M059J (cell line): ENCODE measurements at regions not wholly inside any gene's neighbourhood (a gene's known extent, or its start where the extent isn't known, plus 50 kb on each side); places are given as distances from the start of the nearest gene placed in this dataset.

Experiments used
- DNase-seq: peaks from one replicate; pipeline ENCODE4 v3.0.0-alpha.2; 2012; ENCODE audit warnings: low read depth

DNA sequence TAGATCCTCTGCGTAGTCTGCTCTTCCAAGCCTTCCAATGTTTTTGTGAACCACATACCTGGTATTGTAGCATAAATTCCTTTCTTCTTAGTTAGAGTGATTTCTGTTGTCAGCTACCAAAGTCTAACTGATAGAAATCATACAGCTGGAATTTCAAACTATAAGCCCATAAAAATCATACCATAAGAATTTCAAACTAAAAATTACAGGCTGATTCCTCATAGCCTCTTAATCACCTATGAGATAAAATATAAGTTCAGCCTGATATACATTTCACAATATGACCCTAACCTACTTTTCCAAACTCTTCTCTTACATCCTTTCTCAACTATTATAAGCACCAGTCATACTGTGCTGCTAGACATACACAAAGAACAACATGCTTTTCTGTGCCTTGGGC lies 64.8 kb downstream of the PTHLH start:
- no peak for DNase-seq

DNA sequence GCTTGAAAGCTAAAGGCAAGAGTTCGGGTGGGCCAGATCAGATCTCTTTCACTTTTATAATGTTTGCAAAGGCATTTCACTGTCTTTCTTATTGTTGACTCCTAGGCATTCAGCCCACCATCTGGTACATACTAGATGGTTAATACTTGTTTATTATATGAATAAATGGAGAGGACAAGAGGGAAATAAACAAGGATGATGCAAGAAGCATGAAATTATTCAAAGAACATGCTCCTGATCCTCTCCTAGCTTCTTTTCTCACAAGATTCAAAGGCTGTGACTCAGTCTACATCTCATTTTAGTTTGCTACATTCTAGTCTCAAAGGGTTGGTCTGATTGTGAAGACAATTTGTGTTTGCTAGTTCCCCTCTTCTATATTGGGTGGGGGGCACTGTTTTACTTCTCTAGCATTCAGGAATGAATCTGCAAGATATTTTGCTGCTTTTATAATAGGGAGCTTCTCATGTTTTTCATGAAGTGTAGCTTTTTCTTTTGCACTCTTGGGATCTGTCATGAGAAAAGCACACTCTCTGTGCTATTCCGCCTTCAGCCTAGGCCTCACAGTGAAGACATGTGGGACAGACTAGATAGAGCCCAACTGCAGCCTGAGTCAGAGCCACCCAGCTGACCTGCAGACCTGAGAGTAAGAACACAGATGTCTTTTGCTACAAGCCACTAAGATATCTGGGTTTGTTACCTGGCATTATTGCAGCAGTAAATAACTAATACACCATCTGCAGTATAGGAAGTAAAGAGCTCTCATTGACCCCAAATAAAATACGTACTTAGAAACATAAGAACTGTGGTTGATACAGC lies 65.7 kb downstream of the PTHLH start:
- DNase-seq = no peak

DNA sequence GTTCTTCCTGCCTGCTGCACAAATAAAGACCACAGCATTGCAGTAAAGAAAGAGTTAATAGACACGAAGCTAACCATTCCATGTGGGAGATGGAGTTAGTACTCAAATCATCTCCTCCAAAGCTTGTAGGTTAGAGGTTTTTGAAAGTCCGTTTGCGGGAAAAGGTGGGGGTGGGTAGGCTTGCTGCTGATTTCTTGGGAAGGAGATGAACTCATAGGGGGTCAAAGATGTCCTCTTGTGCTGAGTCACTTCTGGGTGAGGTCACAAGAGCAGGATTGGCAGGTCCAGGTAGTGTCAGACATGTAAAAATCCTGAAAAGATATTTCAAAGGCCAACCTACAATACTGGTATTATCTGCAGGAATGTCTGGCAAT lies 66.4 kb downstream of the PTHLH start:
- no peak for DNase-seq

DNA sequence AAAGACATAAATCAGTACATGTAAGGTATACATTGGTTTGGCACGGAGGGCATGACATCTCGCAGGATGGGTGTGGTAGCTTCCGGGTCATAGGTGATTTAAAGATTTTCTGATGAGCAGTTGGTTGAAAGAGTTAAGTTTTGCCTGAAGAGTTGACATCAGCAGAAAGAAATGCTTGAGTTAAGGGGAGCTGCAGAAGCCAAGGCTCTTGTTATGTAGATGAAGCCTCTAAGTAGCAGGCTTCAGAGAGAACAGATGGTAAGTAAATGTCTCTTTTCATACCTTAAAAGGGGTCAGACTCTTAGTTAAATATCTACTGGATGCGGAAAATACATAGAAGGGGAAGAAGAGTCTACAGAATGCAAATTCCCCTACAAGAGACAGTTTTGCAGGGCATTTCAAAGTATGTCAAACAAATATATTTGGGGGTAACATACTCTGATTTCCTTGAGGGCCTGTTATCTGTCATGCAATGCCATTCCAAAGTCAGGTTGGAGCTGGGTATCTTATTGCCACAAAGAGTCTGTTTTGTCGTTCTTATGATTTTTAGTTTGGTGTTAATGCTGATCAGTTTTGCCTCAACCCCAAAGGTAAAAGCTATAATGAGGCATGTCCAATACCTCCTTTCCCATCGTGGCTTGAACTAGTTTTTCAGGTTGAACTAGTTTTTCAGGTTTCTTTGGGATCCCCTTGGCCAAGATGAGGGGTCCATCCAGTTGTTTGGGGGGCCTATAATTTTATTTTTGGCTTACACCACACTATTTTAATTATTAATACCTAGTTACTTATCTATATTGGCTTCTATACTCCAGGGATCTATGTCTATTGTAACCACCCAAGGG lies 67.0 kb downstream of the PTHLH start:
- DNase-seq = no peak

DNA sequence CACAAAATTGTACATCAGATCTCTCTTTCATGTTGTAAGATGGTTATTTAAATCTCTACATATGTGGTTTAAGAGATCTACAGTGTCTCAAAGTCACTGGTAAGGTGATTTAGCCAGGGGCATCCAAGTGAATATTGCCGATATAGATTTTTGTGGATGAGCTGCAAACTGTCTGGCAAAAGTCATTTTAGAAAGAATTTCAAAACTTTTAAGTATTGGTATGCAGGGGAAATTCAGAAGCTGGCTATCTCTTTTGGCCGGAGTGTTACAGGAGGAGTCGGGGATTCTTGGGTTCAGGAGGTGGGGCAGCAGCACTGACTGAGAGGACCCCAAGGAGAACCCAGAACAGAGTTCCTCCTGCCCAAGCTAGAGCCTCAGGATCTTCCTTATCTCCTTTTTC lies 69.9 kb downstream of the PTHLH start:
- no peak for DNase-seq

DNA sequence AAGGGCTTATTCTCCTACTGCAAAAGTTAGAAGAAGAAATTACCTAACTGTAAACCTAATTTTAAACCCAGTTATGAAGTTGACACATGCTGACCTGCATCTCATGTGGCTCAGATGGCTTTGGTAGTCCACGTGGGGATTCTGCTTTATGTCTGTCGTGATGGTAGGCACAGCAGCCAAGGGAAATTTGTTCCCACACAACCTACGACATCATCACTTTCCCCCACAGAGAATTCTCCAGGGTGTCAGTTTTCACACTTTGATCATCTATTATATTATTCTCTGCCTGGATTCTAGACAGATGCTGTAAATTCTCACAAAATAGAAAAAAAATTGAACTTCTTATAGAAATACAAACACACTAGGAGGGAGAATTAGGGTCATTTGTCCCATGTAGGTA lies 70.6 kb downstream of the PTHLH start:
- DNase-seq = no peak

DNA sequence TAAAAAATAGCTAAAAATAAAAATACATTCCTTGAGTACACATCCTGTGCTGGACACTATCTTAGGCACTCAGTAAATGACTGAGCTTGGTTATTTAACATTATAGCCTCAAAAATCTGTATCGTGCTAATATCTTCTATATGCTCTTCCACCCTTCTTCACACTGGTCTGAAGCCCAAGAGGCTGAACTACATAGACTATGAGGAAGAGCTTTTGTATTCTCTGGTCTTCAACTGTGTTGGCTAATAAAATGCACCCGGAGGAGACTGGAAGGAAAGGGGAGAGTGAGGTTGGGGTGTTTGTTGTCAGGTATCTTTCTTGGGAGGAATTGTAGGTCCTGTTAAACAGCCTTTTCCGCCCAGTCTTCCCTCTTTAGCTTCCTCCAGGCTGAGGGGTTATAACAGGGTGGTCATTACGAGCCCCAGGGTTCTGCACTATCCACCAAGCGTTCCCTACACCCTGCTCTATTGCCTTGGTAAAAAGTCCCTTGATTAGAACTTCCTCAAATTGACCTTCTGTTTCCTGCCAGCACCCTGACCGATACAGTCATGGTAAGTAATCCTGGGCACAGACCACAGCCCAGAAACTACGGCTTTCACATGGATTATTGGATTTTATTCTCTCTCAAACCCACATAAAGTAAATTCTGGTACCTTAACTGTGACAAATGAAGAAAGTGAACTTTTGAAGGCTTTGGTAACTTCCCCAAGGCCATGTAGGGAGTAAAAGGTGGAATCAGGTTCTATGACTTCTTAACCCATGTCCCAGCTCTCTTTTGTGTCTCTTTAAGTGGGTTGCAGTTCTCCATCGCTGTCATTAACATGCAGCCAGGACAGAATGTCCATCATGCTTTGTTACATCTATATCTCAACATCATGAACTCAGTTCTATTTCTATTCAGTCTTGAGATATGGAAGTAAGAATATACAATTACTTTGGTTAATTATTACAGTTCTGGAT lies 71.3 kb downstream of the PTHLH start:
- DNase-seq = no peak

DNA sequence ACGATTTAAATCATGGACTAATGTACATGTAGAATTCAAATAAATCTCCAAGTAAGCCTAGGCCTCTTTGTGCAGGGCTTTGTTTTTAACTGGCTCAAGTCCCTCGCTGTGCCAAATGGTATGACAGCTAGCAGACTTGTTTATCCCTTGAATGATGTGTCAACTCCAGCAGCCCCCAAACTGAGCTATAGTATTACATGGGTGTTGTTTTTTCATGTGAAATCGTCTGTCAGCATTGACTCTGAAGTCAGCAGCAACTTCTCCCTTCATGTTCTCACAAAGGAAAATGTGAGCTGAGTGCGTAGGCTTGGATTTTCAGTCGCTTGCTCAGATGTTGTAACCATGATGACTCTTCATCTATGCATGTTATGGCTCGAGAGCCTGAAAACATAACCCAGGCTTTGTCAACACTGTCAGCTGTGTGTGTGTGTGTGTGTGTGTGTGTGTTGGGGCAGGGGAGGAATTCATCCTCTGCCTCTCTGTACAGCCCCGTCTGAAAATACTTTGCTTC lies 73.3 kb downstream of the PTHLH start:
- peak; percentile 59 for DNase-seq

DNA sequence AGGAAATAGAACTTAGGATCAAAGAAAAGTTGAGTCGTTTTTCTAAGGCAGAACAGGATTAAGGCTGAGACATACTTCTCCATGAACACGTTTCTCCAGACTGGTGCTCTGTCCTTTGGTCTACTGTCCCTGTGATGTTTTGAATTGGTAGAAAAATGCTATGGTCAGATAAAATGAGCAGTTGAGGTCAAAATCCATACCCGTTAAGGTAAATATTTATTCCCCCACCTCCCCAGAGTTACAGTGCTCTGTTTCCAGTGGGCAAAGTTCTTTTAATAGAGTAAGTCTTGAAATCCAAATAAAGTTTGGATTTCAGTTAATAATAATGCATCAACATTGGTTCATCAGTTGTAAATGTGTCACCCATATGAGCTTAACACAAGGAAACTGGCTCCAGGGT lies 74.5 kb downstream of the PTHLH start:
- DNase-seq = no peak

DNA sequence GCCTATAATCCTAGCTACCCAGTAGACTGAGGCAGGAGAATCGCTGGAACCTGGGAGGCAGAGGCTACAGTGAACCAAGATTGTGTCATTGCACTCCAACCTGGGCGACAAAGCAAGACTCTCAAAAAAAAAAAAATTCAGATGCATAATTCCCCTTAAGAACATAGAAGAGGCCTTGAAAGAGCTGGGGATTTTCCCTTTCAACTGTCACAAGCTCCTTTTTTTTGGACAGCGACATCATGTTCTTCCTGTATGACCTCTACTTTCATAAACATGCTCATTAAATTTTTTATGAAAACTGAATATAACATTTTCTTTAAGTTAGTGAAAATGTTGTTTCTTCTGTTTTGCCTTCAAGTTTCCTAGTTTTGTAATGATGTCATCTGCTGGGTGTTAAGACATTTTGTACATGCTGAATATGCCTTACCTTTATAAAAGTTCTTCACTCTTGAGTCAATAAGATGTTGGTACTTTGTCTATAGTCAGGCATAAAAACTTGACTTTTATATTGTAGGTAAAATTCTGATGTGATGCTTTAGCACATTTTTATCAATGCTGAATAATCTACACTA lies 76.0 kb downstream of the PTHLH start:
- no peak for DNase-seq

DNA sequence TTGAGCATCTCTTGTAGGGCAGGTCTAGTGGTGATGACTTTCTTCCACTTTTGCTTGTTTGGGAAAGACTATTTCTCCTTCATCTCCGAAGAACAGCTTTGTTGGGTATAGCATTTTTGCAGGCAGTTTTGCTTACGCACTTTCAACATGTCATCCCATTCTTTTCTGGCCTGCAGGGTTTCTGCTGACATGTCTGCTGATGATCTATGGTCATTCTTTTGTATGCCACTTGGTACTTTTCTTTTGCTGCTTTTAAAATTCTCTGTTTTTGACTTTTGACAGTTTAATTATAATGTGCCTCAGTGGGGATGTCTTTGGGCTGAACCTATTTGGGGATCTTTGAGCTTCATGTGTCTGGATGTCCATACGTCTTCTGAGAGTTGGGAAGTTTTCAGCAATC lies 78.2 kb downstream of the PTHLH start:
- DNase-seq = no peak

DNA sequence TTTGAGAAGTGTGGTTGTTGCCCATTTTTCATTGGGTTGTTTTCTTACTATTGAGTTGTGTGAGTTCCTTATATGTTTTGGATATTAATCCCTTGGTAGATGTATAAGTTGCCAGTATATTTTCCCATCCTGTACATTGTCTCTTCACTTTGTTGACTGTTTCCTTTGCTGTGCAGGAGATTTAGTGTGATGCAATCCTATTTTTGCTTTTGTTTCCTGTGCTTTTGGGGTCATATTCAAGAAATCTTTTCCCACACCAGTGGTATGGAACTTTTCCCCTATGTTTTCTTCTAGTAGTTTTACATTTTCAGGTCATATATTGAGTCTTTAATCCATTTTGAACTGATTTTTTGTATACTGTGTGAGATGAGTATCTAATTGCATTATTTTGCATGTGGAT lies 92.8 kb downstream of the PTHLH start:
- DNase-seq = no peak

DNA sequence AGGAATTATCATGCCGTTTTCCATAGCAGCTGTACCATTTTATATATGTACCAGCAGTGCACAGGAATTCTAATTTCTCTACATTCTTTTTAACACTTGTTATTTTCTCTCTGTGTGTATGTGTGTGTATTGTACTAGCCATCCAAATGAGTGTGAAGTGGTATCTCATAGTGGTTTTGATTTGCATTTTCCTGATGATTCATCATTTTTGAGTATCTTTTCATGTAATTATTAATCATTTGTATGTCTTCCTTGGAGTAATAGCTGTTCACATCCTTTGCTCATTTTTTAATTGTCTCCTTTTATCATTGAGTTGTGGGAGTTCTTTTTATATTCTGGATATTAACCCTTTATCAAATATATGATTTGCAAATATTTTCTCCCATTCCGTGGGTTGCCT lies 95.6 kb upstream of the MANSC4 start:
- no peak for DNase-seq

DNA sequence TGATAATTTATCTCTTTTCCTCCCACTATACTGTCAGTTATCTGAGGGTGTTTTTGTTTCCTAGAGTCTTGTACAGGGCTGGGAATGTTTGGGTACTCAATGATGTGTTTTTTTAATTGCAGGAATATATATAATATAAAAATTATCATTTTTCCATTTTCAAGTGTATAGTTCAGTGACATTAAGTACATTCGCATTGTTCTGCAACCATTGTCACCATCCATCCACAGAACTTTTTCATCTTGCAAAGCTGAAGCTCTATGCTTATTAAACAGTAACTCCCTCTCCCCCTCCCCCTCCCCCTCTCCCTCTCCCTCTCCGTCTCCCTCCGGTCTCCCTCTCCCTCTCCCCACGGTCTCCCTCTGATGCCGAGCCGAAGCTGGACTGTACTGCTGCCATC lies 93.0 kb upstream of the MANSC4 start:
- DNase-seq = no peak

DNA sequence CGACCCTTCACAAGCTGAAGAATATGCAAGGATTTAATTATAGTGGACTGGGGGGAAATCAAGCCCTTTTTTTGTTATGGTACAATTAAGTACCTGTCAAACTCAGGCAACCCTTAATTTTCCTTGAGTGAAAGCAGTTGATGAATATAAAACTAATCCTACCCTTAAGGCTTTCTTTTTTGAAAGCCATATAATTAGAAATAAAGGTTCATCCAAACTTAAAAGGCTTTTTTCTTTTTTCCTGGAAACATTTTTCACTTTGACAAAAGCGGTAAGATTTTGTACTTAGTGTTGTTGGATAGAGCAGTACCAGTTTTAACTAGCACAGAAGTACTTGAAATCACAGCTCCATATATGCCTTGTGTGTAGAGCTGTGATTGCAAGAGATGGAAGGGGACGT lies 91.9 kb upstream of the MANSC4 start:
- DNase-seq = no peak

DNA sequence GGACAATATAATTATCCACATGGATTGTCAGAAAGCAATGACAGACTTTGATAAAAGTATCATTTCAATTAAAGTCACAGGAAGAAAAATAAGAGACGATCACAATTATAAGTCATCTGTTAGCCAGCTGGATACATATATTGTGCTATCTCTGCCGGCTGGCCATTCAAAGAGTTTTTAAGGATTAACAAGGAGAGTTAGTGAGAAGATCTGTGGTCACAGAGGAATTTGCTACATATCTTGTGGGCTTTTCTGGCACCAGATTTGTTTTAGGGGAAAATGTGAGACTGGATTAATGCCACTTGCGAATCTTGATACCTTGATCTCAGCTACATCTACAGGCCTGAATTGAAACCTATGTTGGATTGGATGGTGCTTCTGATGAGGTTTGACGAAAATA lies 90.9 kb upstream of the MANSC4 start:
- peak; percentile 70 for DNase-seq

DNA sequence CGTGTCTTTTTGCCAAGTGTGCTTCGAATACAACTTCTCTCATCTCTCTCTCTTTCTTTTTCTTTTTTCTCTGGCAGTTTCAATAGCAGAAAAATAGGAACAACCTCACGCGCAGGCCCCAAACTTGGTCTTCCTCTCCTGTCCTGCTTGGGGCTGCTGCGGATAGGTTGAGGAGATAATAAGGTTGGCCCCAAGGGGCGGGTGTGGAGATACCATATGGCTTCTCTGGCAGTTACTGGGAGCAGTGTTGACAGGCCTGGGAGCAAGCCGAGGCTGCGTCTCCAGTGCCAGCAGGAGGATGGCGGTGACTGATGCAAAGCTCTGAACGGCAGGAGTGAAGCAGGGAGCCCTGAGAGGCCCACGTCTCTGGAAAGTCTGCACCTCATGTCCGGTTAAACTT lies 89.5 kb upstream of the MANSC4 start:
- no peak for DNase-seq

DNA sequence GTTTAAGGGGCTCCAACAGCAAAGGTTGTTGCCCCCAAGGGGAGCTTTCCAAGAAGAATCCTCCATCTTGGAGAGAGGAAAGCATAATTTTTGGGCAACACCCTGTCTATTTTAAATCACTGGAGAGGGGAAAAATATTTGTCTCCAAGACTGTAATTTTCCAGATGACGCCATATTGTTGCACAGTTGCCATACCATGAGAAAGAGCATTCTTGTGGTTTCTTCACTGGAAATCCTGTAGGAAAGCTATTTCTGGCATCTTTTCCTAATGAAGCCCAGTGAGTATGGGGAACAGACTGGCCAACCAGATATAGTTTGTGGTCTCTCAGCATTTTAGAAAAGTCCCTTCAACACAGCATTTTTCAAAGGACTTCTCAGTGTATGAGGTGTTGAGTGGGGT lies 88.1 kb upstream of the MANSC4 start:
- peak; percentile 44 for DNase-seq

DNA sequence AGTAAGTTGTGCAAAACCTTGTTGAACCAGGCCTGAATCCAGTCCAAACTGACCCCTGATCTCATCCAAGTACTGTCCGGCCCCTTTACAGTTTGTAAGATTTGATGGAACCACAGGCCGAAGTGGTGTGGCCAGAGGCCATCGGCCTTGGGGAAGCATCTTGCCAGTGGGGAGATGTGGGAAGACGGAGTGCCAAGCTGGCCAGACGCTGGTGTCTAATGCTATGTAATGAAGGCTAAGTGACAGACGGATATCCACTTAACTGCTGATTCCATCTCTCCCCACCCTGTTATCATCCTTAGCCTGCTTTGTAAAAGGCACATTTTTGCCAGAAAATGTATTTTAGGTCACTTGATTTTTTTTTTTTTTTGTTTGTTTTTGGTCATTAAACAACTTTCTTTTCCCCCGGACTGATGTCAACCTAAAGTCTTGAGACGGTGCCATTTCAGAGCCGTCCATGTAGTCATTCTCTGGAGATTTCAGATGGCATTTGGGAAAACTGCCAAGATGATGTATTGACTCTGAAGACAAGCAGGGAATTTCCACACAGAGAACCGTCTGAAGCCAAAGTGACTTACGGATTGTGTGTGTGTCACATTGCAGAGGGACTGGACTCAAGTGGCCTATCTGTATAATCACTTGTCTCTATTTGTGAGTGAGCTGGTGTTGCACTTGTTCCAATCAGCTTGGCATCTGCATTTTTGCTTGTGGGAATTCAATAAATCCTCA lies 86.5 kb upstream of the MANSC4 start:
- peak; percentile 62 for DNase-seq

DNA sequence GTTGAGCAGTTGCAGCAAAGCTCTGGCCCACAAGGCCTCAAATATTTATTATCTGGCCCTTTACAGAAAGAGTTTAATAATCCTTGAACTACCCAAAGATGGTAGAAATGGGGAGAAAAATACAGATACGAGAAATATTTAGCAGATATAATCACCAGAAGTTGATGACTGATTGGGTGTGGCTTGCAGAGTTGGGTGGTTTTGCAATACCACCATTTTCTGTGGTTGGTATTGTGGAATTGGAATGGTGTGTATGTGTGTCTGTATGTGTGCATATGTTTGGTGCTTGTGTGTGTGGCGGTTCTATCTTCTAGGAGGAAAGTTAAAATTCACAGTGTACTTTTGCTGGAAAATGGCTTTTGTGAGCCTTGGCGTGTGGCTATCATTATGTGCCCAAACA lies 85.4 kb upstream of the MANSC4 start:
- peak; percentile 46 for DNase-seq

DNA sequence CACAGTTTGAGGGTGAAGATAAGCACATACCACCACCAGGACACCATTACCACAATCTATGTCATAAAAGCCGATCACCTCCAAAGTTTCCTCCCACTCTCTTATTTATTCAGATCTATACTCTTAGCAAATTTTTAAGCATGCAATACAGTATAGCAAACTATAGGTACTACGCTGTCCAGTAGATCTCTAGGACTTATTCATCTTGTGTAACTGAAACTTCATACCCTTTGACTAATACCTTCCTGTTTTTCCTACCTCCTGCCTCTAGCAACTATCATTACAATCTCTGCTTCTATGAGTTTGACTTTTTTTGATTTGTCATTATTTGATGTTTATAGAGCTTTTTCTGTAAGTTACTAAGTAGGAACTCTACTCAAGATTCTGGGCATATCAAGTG lies 84.5 kb upstream of the MANSC4 start:
- peak; percentile 37 for DNase-seq
